Stimulated activated naive CD8-positive, alpha-beta T cell treated with anti-CD3 and anti-CD28 coated beads, Interleukin-15, amount 100 ng/mL, for 72 hours (primary cell): ENCODE measurements at regions not wholly inside any gene's neighbourhood (a gene's known extent, or its start where the extent isn't known, plus 50 kb on each side); places are given as distances from the start of the nearest gene placed in this dataset.
"Not testable (repeated sequence)": the region's sequence is repeated elsewhere in the genome, so short reads cannot be mapped to it uniquely, and the experiment has no call there.

Experiments
- ATAC-seq: fragments of 150-1000 bp; cut with Tn5 transposase; 2 replicates; pipeline ENCODE4 v1.10.0; 2021; ENCODE audit warnings: mild to moderate bottlenecking, moderate library complexity
- DNase-seq, 2 donors: peaks; one replicate each; pipeline ENCODE4 v3.0.0; 2021 to 2022
- H3K27ac Mint-ChIP-seq, 2 donors: one replicate each; pipeline ENCODE4 v1.8.0; 2022; ENCODE audit warnings: mild to moderate bottlenecking in 2 of 2, mixed read lengths in 2 of 2, moderate library complexity in 2 of 2
- H3K27me3 Mint-ChIP-seq: one replicate; pipeline ENCODE4 v1.8.0; 2022; ENCODE audit warnings: mixed read lengths
- H3K4me1 Mint-ChIP-seq: one replicate; pipeline ENCODE4 v1.8.0; 2022; ENCODE audit warnings: mild to moderate bottlenecking, mixed read lengths
- H3K4me3 Mint-ChIP-seq, 2 donors: one replicate each; pipeline ENCODE4 v1.8.0; 2022; ENCODE audit warnings: mild to moderate bottlenecking in 2 of 2, mixed read lengths in 2 of 2, moderate library complexity in 1 of 2
- H3K9me3 Mint-ChIP-seq, 2 donors: one replicate each; pipeline ENCODE4 v1.8.0; 2022; ENCODE audit warnings: mixed read lengths in 2 of 2

DNA sequence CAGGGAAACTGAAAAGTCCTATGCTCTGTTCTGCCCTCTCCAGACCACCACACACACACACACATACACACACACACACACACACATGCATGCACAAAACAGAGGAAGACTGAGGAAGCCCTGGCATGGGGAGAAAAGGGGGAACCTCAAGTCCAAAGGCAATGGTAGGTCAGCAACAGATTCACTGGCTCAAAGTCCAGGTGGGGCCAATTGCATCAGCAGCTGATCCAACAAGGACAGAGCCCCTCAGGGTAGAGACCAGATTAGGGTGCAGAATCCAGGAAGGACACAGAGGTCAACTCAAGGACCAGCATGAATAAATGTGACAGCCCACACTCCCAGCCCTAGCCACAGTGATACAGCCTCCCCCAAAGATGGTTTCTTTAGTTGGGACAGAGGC is 425.0 kb upstream of the SOX5 start:
- Mint-ChIP-seq H3K9me3 (no peaks in the 10 kb centered on the region), H3K4me3 (no peak overlapping the region)
- no peak for ATAC-seq

DNA sequence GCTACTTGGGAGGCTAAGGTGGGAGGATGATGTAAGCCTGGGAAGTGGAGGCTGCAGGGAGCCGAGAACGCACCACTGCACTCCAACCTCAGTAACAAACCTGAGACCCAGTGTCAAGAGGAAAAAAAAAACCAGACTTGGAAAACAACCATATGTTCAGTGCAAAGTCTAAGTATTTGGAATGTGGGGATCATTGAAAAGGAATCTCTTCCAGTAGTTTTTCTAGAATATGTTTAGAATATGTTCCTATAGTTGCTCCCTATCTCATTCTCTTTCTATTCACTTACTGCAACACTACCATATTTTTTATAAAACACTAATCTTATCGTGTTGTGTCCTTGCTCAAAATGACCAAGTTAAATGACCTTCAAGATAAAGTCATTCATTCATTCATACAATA is 423.5 kb upstream of the SOX5 start:
- ATAC-seq (no peak), DNase-seq (no peak)
- no peaks in the 10 kb centered on the region for H3K4me1 Mint-ChIP-seq
- H3K4me3 Mint-ChIP-seq, result no peak overlapping the region
- no peaks in the 10 kb centered on the region for H3K27me3 Mint-ChIP-seq
- H3K9me3 Mint-ChIP-seq, result no peaks in the 10 kb centered on the region
- H3K27ac Mint-ChIP-seq, result no peak overlapping the region

More for the DNA sequence above, 425.0 kb upstream of the SOX5 start:
- Mint-ChIP-seq H3K27me3 (no peaks in the 10 kb centered on the region), H3K27ac (peak overlapping the region in 1 of 2 donors; percentile 72), H3K4me1 (no peaks in the 10 kb centered on the region)
- DNase-seq, result no peak

DNA sequence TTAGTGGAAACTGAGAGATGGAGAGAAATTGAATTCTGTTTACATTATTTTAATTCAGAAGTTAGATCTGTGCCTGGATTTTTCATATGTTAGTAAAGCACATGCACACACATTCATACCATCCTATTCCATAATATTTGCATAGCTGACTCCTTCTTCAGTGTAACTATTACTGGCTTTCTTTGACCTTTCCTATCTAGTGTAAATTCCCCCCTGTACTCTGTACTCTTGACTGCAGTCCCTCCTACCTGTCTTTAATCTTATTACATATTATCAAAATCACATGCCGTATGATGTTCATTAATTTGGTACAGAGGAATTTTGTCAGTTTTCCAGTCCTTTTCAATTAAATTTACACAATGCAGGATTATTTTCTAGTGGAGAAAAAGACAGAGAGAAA is 417.0 kb upstream of the SOX5 start:
- Mint-ChIP-seq H3K27ac (no peak overlapping the region), H3K9me3 (no peaks in the 10 kb centered on the region), H3K4me3 (no peak overlapping the region), H3K27me3 (no peaks in the 10 kb centered on the region), H3K4me1 (no peaks in the 10 kb centered on the region)
- ATAC-seq (no peak), DNase-seq (no peak)

DNA sequence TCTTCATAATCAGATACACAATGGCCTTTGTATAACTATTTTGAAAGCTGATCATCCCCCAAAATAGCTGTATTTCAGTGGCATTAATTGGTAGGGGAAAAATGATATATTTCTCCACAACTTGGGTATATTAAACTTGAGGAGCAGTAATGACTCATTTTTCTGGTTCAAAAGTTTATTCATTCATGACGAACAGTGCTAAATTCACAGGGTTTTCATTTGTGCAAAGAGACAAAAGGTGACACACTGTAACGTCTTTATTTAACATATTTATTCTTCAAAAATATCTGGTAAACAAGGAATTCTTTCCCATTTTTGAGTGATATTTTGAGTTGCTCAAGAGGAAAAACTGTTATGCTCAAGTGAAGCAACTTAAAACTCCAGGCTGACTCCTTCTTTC is 415.5 kb upstream of the SOX5 start:
- Mint-ChIP-seq H3K4me1 (no peaks in the 10 kb centered on the region), H3K27ac (no peak overlapping the region), H3K27me3 (no peaks in the 10 kb centered on the region), H3K9me3 (no peaks in the 10 kb centered on the region), H3K4me3 (no peak overlapping the region)
- ATAC-seq (no peak), DNase-seq (no peak)

DNA sequence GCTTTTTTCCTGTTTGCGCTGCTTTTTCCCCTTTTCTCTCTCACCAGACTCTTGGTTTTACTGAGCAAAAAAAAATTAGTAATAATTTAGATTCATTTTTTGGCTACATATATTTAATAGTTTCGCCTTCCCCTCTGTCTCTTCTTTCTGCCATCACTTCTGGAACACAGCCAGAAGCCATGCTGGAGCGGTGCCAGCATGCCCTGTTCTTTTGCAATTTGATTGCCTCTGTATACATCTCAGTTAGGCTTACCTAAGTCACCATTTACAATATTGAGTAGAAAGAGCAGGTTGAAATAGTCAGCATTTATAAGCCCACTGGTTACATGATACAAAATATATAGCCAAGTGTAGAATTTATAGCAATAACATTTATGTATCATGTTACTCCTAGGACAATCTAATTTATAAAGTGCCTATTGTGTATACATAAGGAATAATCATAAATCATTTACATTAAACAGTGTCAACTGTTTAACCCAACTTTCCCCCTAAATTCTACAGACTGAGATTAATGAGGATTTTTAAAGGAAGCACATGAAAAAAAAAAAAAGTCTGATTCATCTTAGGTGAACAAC is 413.8 kb upstream of the SOX5 start:
- H3K4me3 Mint-ChIP-seq, result no peak overlapping the region
- ATAC-seq (no peak), DNase-seq (no peak)
- H3K4me1 Mint-ChIP-seq, result no peaks in the 10 kb centered on the region
- no peak overlapping the region for H3K27ac Mint-ChIP-seq
- no peaks in the 10 kb centered on the region for H3K9me3 Mint-ChIP-seq
- H3K27me3 Mint-ChIP-seq, result no peaks in the 10 kb centered on the region

DNA sequence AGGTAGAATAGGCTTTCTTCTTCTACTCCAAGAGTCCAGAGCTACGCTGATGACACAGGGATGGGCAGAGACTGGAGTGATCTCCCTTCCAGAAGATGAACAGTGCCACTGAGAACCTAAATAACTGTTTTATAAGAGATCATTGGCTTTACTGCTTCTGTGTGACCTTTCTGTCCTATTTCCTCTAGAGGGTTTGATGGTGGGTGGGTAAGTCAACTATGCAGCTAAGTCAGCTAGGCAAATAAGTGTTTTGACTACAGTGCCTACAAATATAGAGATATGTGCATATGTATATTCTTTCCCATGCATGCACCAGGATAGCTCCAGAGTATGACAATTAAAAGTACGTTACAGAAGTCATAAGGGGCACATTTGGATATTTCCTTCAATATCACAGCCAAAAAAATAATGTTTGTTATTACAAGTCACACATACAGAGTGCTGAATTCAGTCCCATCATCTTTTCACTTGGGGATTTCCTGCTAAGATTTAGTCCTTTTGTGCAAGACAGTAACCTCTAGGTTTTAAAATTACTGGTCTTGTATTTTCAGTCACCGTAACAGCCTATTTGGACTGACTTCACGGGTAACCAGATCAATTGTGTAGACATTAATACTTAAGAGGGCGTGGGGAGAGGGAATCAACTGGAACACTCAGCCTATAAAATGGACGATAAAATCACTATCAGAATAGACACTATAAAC is 412.6 kb upstream of the SOX5 start:
- Mint-ChIP-seq H3K4me1 (no peaks in the 10 kb centered on the region), H3K27me3 (no peaks in the 10 kb centered on the region), H3K4me3 (no peak overlapping the region), H3K27ac (no peak overlapping the region), H3K9me3 (no peaks in the 10 kb centered on the region)
- DNase-seq (no peak), ATAC-seq (no peak)

DNA sequence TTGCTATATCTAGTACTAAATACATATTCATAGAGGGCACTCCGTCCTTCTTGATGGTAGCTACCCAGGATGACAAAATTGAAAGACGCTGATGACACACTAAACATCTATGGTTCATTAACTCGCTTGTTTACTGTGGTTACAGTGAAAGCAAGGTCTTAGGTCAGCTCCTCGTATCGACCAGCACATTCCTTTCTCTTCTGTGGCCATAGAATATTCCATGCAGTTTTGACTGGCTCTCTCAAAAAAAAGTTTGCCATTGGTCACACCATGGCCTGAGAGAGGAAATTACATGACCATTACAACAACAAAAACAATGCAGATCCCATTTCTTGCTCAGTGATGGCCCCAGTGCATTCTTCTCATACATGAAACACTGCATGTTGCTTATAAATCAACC is 411.4 kb upstream of the SOX5 start:
- Mint-ChIP-seq H3K4me3 (no peak overlapping the region), H3K9me3 (no peaks in the 10 kb centered on the region), H3K27me3 (no peaks in the 10 kb centered on the region), H3K27ac (no peak overlapping the region), H3K4me1 (no peaks in the 10 kb centered on the region)
- ATAC-seq, result no peak
- DNase-seq, result no peak

DNA sequence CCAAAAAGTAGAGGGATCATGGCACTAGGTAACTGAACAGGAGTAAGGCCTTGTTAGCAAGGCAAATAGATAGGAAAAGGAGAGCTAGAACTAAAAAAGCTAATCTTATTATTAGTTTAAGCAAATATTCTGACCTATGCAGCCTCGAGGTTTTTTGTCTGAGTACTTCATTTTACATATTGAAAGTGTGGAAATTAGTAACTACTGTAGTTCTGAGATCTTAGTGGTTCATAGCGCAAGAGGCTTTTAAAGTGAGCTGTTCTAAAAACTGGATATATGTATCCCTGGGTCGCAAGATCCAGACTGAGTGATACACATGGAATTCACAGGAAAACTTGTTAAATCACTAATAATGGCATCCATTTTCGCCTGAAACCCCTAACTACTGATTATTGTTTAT is 411.0 kb upstream of the SOX5 start:
- H3K9me3 Mint-ChIP-seq, result no peaks in the 10 kb centered on the region

DNA sequence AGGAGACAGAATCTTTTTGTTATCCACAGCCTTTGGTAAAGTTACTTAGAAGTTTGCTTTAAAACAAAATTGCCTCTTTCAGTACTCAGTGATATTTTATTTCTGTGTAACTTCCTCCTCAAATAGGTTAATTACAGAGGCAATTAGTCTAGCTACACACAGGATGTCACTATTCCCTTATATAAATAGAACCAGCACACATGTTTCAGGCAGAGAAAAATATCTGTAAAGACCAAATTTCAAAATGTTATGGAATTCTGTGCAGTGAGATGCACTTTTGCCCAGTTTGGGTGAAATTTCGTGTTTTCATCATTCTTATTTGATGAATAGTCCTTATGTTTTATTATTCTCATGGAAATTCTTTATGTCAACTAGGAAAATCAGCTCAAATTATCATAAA is 410.6 kb upstream of the SOX5 start:
- Mint-ChIP-seq H3K9me3 (no peaks in the 10 kb centered on the region), H3K27ac (no peak overlapping the region), H3K4me1 (no peaks in the 10 kb centered on the region), H3K27me3 (no peaks in the 10 kb centered on the region), H3K4me3 (no peak overlapping the region)
- ATAC-seq (no peak), DNase-seq (no peak)

More for the DNA sequence above, 411.0 kb upstream of the SOX5 start:
- Mint-ChIP-seq H3K27ac (no peak overlapping the region), H3K4me1 (no peaks in the 10 kb centered on the region), H3K4me3 (no peak overlapping the region), H3K27me3 (no peaks in the 10 kb centered on the region)
- DNase-seq, result no peak
- no peak for ATAC-seq

DNA sequence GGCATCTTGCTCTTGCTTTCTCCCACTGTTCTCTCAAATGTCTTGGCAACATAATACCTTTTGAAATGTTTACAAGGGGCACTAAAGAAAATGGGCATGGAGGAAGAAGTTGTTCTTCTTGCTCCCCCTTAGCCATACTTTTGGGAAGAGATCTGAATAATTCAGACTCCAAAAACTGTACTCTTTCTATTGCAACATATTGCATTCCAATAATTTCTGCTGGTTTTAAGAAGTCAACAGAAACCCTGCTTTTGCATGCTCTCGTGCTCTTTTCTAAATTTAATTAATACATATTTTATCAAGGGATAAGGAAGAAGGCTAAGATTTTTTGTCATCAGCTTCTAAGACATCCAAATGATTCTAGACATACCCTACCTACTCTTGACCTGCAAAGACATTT is 409.9 kb upstream of the SOX5 start:
- H3K27ac Mint-ChIP-seq, result no peak overlapping the region
- no peaks in the 10 kb centered on the region for H3K27me3 Mint-ChIP-seq
- no peak for DNase-seq
- H3K9me3 Mint-ChIP-seq, result no peaks in the 10 kb centered on the region
- H3K4me3 Mint-ChIP-seq, result no peak overlapping the region
- no peak for ATAC-seq
- no peaks in the 10 kb centered on the region for H3K4me1 Mint-ChIP-seq

DNA sequence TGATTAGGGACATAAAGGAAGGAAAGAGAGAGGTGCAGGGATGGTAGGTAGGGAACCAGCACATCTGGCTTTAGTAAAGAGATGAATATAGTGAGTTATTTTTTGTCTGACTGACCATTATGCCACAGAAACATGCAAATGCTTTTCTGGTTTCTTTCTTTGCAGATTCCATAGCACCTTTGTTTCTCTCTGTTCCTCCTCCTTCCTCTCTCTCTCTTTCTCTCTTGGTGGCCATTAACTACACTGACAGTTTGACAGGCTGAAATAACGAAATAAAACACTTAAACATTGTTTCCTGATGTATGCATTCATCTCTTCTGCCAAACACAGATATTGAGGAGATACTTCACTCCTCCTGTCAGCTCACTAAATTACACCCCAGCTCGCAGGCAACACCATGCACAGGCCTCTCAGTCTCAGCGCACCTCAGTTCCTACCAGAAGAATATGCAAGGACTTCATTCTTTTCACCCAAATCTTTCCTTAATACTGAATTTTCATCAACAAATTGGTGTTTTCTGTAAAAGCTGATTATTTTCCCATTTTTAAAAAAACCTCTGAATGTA is 406.9 kb upstream of the SOX5 start:
- ATAC-seq (no peak), DNase-seq (no peak)
- Mint-ChIP-seq H3K27me3 (no peaks in the 10 kb centered on the region), H3K27ac (no peak overlapping the region), H3K9me3 (no peaks in the 10 kb centered on the region), H3K4me1 (no peaks in the 10 kb centered on the region), H3K4me3 (no peak overlapping the region)

DNA sequence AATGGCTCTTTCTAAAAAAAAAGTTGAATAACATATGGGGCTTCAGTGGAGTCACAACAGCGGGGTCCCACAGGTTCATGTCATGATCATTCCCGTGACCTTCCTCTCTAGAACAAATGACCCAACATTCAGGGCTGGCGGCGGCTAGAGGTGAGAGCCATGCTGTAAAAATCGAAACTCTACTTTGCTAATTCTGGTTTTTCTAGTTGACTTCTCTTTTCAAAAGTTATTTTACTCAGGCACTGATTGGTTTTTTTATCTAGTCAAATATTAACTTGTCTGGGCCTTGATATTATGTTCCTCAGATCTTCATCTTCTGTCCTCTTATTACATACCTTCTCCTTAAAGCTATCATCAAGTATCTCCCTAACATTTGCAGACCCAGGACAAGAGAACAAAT is 402.9 kb upstream of the SOX5 start:
- no peak overlapping the region for H3K27ac Mint-ChIP-seq
- H3K27me3 Mint-ChIP-seq, result no peaks in the 10 kb centered on the region
- H3K4me3 Mint-ChIP-seq, result no peak overlapping the region
- DNase-seq (no peak), ATAC-seq (no peak)
- H3K4me1 Mint-ChIP-seq, result no peaks in the 10 kb centered on the region
- H3K9me3 Mint-ChIP-seq, result peaks cover 5 to 17% of the 10 kb centered on the region in 2 donors

DNA sequence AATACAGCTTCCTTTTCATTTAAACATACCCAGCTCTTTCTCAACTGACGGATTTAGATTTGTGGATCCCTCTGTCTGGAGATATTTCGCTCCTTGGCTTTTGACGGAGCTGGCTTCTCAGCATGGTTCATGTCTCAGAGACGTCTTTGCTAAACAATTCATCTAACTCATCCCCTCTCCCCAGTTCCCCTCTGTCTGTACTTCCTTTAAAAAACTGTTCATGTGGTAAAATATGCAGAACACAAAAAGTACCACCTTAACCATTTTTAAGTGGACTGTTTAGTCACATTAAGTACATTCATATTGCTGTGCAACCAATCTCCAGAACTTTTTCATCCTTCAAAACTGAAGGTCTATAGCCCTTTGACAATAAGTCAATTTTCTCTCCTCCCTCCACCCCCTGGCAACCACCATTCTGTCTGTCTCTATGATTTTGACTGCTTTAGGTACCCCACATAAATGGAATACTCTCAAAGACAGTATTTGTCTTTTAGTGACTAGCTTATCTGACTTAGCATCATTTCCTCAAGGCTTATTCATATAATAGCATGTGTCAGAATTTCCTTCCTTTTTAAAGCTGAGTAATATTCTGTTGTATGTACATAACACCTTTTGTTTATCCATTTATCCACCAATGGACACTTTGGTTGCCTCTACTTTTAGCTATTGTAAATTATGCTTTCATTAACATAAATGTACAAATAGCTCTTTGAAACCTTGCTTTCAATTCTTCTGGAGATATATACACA is 399.8 kb upstream of the SOX5 start:
- Mint-ChIP-seq H3K9me3 (peaks cover 5 to 17% of the 10 kb centered on the region in 2 donors), H3K4me3 (no peak overlapping the region), H3K27me3 (no peaks in the 10 kb centered on the region), H3K4me1 (no peaks in the 10 kb centered on the region), H3K27ac (peak overlapping the region in 1 of 2 donors; percentile 27)
- no peak for ATAC-seq
- DNase-seq, result no peak

DNA sequence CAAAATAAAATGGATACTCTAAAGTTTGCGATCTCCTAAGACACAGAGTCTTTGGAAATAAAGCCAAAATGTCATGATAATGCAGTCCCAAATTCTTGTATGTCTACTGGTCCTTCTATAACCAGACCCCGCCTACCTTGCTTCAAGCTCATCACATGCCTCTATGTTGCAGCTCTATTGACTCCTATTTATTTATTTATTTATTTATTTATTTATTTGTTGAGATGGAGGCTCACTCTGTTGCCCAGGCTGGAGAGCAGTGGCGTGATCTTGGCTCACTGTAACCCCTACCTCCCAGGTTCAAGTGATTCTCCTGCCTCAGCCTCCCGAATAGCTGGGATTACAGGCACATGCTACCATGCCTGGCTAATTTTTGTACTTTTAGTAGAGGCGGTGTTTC is 398.7 kb upstream of the SOX5 start:
- not testable (repeated sequence) for ATAC-seq, H3K4me3 Mint-ChIP-seq, DNase-seq, H3K27me3 Mint-ChIP-seq, H3K27ac Mint-ChIP-seq, H3K4me1 Mint-ChIP-seq
- H3K9me3 Mint-ChIP-seq, result peaks cover 5 to 17% of the 10 kb centered on the region in 2 donors

DNA sequence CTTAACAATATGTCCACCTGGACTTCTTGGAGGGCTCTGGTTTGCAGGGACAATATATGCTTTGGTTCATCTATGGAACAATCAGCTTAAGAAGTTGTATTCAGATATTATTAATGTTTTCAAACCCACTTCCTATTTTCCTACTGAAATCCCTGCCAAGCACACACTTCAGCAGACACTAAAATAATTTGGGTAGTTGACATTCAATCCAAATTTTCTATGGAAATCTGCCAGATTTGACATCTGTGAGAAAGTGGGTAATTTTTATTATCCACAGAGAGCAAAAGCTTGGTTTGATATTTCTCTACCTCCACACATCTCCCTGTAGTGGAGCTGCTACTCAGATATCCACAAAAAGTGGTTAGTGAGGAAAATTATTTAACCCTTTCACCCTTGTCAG is 378.8 kb upstream of the SOX5 start:
- Mint-ChIP-seq H3K27ac (no peak overlapping the region), H3K4me1 (no peaks in the 10 kb centered on the region), H3K9me3 (peaks cover 0 to 11% of the 10 kb centered on the region in 2 donors), H3K27me3 (no peaks in the 10 kb centered on the region), H3K4me3 (no peak overlapping the region)
- no peak for DNase-seq
- ATAC-seq, result no peak

DNA sequence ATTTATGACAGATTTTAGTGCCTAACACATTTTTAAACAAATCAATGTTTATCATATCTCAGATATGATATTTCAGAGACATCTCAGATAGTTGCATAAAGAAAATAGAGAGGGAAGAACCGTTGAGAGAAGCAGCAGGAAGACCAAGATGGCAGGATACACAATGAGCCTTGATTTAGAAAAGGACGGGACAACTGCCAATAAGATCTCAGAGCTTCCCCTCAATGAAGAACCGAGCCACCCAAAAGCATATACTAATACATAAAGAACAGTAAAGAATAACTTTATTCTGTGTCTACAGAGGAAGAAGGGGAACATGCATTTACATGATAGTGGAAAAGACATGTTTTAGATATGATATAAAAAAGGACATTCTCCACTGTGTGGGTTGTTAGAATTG is 375.9 kb upstream of the SOX5 start:
- DNase-seq, result no peak
- peaks cover 0 to 11% of the 10 kb centered on the region in 2 donors for H3K9me3 Mint-ChIP-seq
- no peak overlapping the region for H3K4me3 Mint-ChIP-seq
- H3K27ac Mint-ChIP-seq, result peak overlapping the region in 1 of 2 donors; percentile 2
- ATAC-seq, result no peak
- H3K4me1 Mint-ChIP-seq, result no peaks in the 10 kb centered on the region
- no peaks in the 10 kb centered on the region for H3K27me3 Mint-ChIP-seq
